ENCODE measurements at regions not wholly inside any gene's neighbourhood (a gene's known extent, or its start where the extent isn't known, plus 50 kb on each side); places are given as distances from the start of the nearest gene placed in this dataset.

- TF ChIP-seq CTCF (IDR thresholded peaks at IDR 0.05) (no peak), POLR2A (IDR thresholded peaks at IDR 0.05) (no peak)
Observed at GRCh38 chr3:76550522-76551201, 489.2 kb upstream of the ROBO2 start.

Data from testis (tissue), 2 donors.